H9 (cell line): ENCODE measurements at regions not wholly inside any gene's neighbourhood (a gene's known extent, or its start where the extent isn't known, plus 50 kb on each side); places are given as distances from the start of the nearest gene placed in this dataset.

ENCODE experiments used
- DNase-seq: peaks from one replicate; pipeline ENCODE4 v3.0.0-alpha.2; 2017
- H2AFZ ChIP-seq: one replicate; pipeline ENCODE4 v1.6.1; 2013; ENCODE audit warnings: mild to moderate bottlenecking, low read length, control low read depth, moderate library complexity
- H2AK5ac ChIP-seq: 2 replicates; pipeline ENCODE4 v1.6.1; 2013; ENCODE audit warnings: low read length, control low read depth, mixed read lengths; ENCODE audit not compliant: insufficient read length
- H2BK120ac ChIP-seq: one replicate; pipeline ENCODE4 v1.6.1; 2013; ENCODE audit warnings: low read depth, mild to moderate bottlenecking, low read length, control low read depth, inconsistent platforms; ENCODE audit not compliant: poor library complexity, severe bottlenecking
- H2BK12ac ChIP-seq: 2 replicates; pipeline ENCODE4 v1.6.1; 2013; ENCODE audit warnings: low read length, control low read depth, mixed read lengths, low read depth; ENCODE audit not compliant: insufficient read length
- H2BK15ac ChIP-seq: 2 replicates; pipeline ENCODE4 v1.6.1; 2013; ENCODE audit warnings: low read depth, low read length, control low read depth
- H2BK20ac ChIP-seq: one replicate; pipeline ENCODE4 v1.6.1; 2013; ENCODE audit warnings: low read depth, mild to moderate bottlenecking, low read length, control low read depth, inconsistent platforms; ENCODE audit not compliant: poor library complexity, severe bottlenecking
- H2BK5ac ChIP-seq: 2 replicates; pipeline ENCODE4 v1.6.1; 2013; ENCODE audit warnings: low read length, control low read depth, mixed read lengths; ENCODE audit not compliant: insufficient read length
- H3K14ac ChIP-seq: 2 replicates; pipeline ENCODE4 v1.6.1; 2013; ENCODE audit warnings: low read length, control low read depth; ENCODE audit not compliant: insufficient read depth
- H3K18ac ChIP-seq: 2 replicates; pipeline ENCODE4 v1.6.1; 2013; ENCODE audit warnings: low read depth, mild to moderate bottlenecking, mixed read lengths, low read length, control low read depth; ENCODE audit not compliant: insufficient read length
- H3K23ac ChIP-seq: 2 replicates; pipeline ENCODE4 v1.6.1; 2013; ENCODE audit warnings: low read length, control low read depth, mixed read lengths, low read depth; ENCODE audit not compliant: insufficient read length
- H3K23me2 ChIP-seq: 2 replicates; pipeline ENCODE4 v1.6.1; 2013; ENCODE audit warnings: low read depth, mild to moderate bottlenecking, mixed read lengths, low read length, control low read depth; ENCODE audit not compliant: insufficient read length, poor library complexity, severe bottlenecking
- H3K27ac ChIP-seq: 2 replicates; pipeline ENCODE4 v1.5.1; 2013; ENCODE audit warnings: low read length, control low read depth, mixed read lengths, low read depth; ENCODE audit not compliant: insufficient read length
- H3K27me3 ChIP-seq: 2 replicates; pipeline ENCODE4 v1.6.1; 2013; ENCODE audit warnings: low read length, control low read depth, inconsistent platforms; ENCODE audit not compliant: insufficient read depth
- H3K4ac ChIP-seq: 2 replicates; pipeline ENCODE4 v1.6.1; 2013; ENCODE audit warnings: low read depth, mild to moderate bottlenecking, control low read depth, inconsistent platforms, low read length, moderate library complexity
- H3K4me1 ChIP-seq: 2 replicates; pipeline ENCODE4 v1.6.1; 2013; ENCODE audit warnings: low read length, control low read depth, inconsistent platforms; ENCODE audit not compliant: insufficient read depth
- H3K4me2 ChIP-seq: 2 replicates; pipeline ENCODE4 v1.6.1; 2013; ENCODE audit warnings: low read length, control low read depth, mixed read lengths; ENCODE audit not compliant: insufficient read length, insufficient read depth
- H3K56ac ChIP-seq: 2 replicates; pipeline ENCODE4 v1.6.1; 2013; ENCODE audit warnings: low read depth, mild to moderate bottlenecking, mixed read lengths, low read length, control low read depth; ENCODE audit not compliant: insufficient read length
- H3K79me1 ChIP-seq: 2 replicates; pipeline ENCODE4 v1.6.1; 2013; ENCODE audit warnings: low read depth, mild to moderate bottlenecking, moderate library complexity, low read length, control low read depth, inconsistent platforms; ENCODE audit not compliant: insufficient read depth, poor library complexity, severe bottlenecking
- H3K79me2 ChIP-seq: 2 replicates; pipeline ENCODE4 v1.6.1; 2013; ENCODE audit warnings: low read length, control low read depth, inconsistent platforms; ENCODE audit not compliant: insufficient read depth
- H3K9ac ChIP-seq: 2 replicates; pipeline ENCODE4 v1.6.1; 2013; ENCODE audit warnings: low read length, control low read depth, mixed read lengths; ENCODE audit not compliant: insufficient read length; ENCODE audit errors: extremely low read depth
- H3K9me3 ChIP-seq: one replicate; pipeline ENCODE4 v1.6.1; 2013; ENCODE audit warnings: low read depth, low read length, inconsistent platforms; ENCODE audit not compliant: control insufficient read depth
- H3T11ph ChIP-seq: one replicate; pipeline ENCODE4 v1.6.1; 2013; ENCODE audit warnings: mild to moderate bottlenecking, low read length, control low read depth, inconsistent platforms
- H4K20me1 ChIP-seq: one replicate; pipeline ENCODE4 v1.6.1; 2013; ENCODE audit not compliant: control insufficient read depth, insufficient read length, insufficient read depth
- H4K5ac ChIP-seq: 2 replicates; pipeline ENCODE4 v1.6.1; 2013; ENCODE audit warnings: low read depth, mild to moderate bottlenecking, mixed read lengths, low read length, control low read depth; ENCODE audit not compliant: insufficient read length
- H4K8ac ChIP-seq: replicated peaks from 2 replicates; pipeline ENCODE4 v1.6.1; 2013; ENCODE audit warnings: low read length, control low read depth, mixed read lengths, low read depth; ENCODE audit not compliant: insufficient read length
- H4K91ac ChIP-seq: 2 replicates; pipeline ENCODE4 v1.6.1; 2013; ENCODE audit warnings: low read depth, mild to moderate bottlenecking, moderate library complexity, mixed read lengths, low read length, control low read depth; ENCODE audit not compliant: insufficient read length
- H3K27ac Mint-ChIP-seq, 3 experiments: 2 replicates in 2 of 3; 3 replicates in 1 of 3; pipeline ENCODE4 v1.8.0; 2020 to 2021; ENCODE audit warnings: mixed read lengths in 3 of 3, mild to moderate bottlenecking in 1 of 3, moderate library complexity in 1 of 3
- H3K27me3 Mint-ChIP-seq: 2 replicates; pipeline ENCODE4 v1.8.0; 2021; ENCODE audit warnings: low read depth, mild to moderate bottlenecking, moderate library complexity, mixed read lengths
- H3K36me3 Mint-ChIP-seq, 3 experiments: 2 replicates in 2 of 3; 3 replicates in 1 of 3; pipeline ENCODE4 v1.8.0; 2020 to 2021; ENCODE audit warnings: low read depth in 3 of 3, mixed read lengths in 3 of 3; ENCODE audit not compliant: insufficient read depth in 1 of 3
- H3K4me1 Mint-ChIP-seq, 2 experiments: 2 replicates each; pipeline ENCODE4 v1.8.0; 2020; ENCODE audit warnings: mixed read lengths in 2 of 2
- H3K4me3 Mint-ChIP-seq, 2 experiments: 2 replicates in 1 of 2; 3 replicates in 1 of 2; pipeline ENCODE4 v1.8.0; 2020 to 2021; ENCODE audit warnings: mild to moderate bottlenecking in 2 of 2, mixed read lengths in 2 of 2, moderate library complexity in 1 of 2
- H3K9me3 Mint-ChIP-seq, 2 experiments: 2 replicates in 1 of 2; 3 replicates in 1 of 2; pipeline ENCODE4 v1.8.0; 2020; ENCODE audit warnings: mild to moderate bottlenecking in 2 of 2, mixed read lengths in 2 of 2, moderate library complexity in 1 of 2
- CTCF ChIP-seq: fragments of 200-600 bp; sonication (generic); conservative IDR thresholded peaks from 3 replicates; pipeline ENCODE4 v1.8.0; 2021; ENCODE audit warnings: antibody characterized with exemption, mild to moderate bottlenecking
- WGBS: extraction: QIAGEN DNeasy Blood & Tissue Kit; methylation state at CpG from one replicate; pipeline ENCODE4 v1.1.7; 2013; ENCODE audit warnings: missing lambda C conversion rate, low lambda C conversion rate, mixed read lengths; ENCODE audit not compliant: insufficient read length; ENCODE audit errors: extremely low coverage; 5-methylcytosine and 5-hydroxymethylcytosine counted together

GRCh38 chr3:81003008-81003645, 758.3 kb downstream of the GBE1 start:
- Histone ChIP-seq H3K4ac (no peak overlapping the region), H3K27me3 (no peaks in the 10 kb centered on the region), H4K5ac (no peak overlapping the region), H3K9ac (no peak overlapping the region), H3K4me1 (no peaks in the 10 kb centered on the region), H3K9me3 (no peaks in the 10 kb centered on the region), H3K18ac (no peak overlapping the region), H3K4me2 (no peak overlapping the region), H3K23me2 (no peaks in the 10 kb centered on the region), H3K14ac (no peak overlapping the region), H4K20me1 (no peaks in the 10 kb centered on the region), H3K79me1 (no peaks in the 10 kb centered on the region), H2BK12ac (no peak overlapping the region), H3K79me2 (no peaks in the 10 kb centered on the region), H2BK5ac (no peak overlapping the region), H2AFZ (no peak overlapping the region), H2BK120ac (no peak overlapping the region), H4K8ac (no peak overlapping the region), H2AK5ac (no peak overlapping the region), H3K56ac (no peak overlapping the region), H3K23ac (no peak overlapping the region), H3K27ac (no peak overlapping the region), H2BK20ac (no peak overlapping the region), H2BK15ac (no peak overlapping the region), H4K91ac (no peak overlapping the region), H3T11ph (no peak overlapping the region)
- Mint-ChIP-seq H3K27me3 (no peaks in the 10 kb centered on the region), H3K4me1 (no peaks in the 10 kb centered on the region), H3K9me3 (peaks cover 0 to 3% of the 10 kb centered on the region in 2 experiments; a peak in 1 of 5 replicates), H3K4me3 (no peak overlapping the region), H3K27ac (no peak overlapping the region), H3K36me3 (no peaks in the 10 kb centered on the region; a peak in 1 of 7 replicates)
- WGBS: no CpG with 5 or more reads among the region's 1 CpG
- no peak for DNase-seq
- no peak for TF ChIP-seq CTCF
